Esophagus (tissue), 2 donors: ENCODE measurements at regions not wholly inside any gene's neighbourhood (a gene's known extent, or its start where the extent isn't known, plus 50 kb on each side); places are given as distances from the start of the nearest gene placed in this dataset.

ENCODE experiments used
- H3K27ac ChIP-seq, 2 donors: one replicate each; pipeline ENCODE4 v1.5.1; 2013; ENCODE audit warnings: low read depth in 2 of 2, mild to moderate bottlenecking in 2 of 2, inconsistent platforms in 1 of 2, low read length in 1 of 2, moderate library complexity in 1 of 2
- H3K27me3 ChIP-seq, 2 donors: one replicate each; pipeline ENCODE4 v1.6.1; 2013; ENCODE audit warnings: low read length in 2 of 2, control low read depth in 1 of 2, mild to moderate bottlenecking in 1 of 2; ENCODE audit not compliant: insufficient read depth in 2 of 2, control insufficient read depth in 1 of 2
- H3K36me3 ChIP-seq, 2 donors: one replicate each; pipeline ENCODE4 v1.6.1; 2013; ENCODE audit warnings: low read length in 1 of 2; ENCODE audit not compliant: control insufficient read depth in 2 of 2, insufficient read depth in 2 of 2
- H3K4me1 ChIP-seq, 2 donors: one replicate each; pipeline ENCODE4 v1.6.1; 2013; ENCODE audit warnings: low read length in 1 of 2; ENCODE audit not compliant: control insufficient read depth in 2 of 2, insufficient read depth in 2 of 2
- H3K4me3 ChIP-seq, 2 donors: one replicate each; pipeline ENCODE4 v1.5.1; 2013; ENCODE audit warnings: low read length in 2 of 2, mild to moderate bottlenecking in 2 of 2, low read depth in 1 of 2, moderate library complexity in 1 of 2
- H3K9me3 ChIP-seq, 2 donors: one replicate each; pipeline ENCODE4 v1.6.1; 2013; ENCODE audit warnings: mild to moderate bottlenecking in 2 of 2, low read depth in 1 of 2, low read length in 1 of 2, moderate library complexity in 1 of 2; ENCODE audit not compliant: control insufficient read depth in 2 of 2, insufficient read depth in 1 of 2
- WGBS, 2 donors: extraction: QIAGEN DNeasy Blood & Tissue Kit; methylation state at CpG; one replicate each; pipeline ENCODE4 v1.1.7; 2013; 5-methylcytosine and 5-hydroxymethylcytosine counted together
- donor health status: healthy with polysubstance abuse.
- donor health status: Bipolar disorder and iron deficiency.

DNA sequence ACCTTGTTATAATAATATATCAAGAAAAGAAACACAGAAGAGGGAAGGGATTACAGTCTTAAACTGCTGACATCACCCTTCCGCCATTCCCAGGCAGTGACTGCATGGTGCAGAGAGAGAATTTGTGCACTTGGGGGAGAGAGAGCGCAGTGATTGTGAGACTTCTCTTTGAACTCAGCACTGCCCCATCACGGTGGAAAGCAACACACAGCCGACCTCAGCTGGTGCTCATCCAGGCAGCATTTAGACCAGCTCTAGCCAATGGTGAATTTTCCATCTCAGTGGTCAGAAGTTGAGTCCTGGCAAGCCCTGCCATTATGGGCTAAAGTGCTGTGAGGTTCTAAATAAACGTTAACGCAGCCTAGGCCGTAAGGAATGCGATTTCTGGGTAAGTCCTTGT is 1681.5 kb downstream of the EFNB2 start:
- Histone ChIP-seq H3K27me3 (no peaks in the 10 kb centered on the region), H3K9me3 (no peaks in the 10 kb centered on the region), H3K4me1 (no peaks in the 10 kb centered on the region), H3K4me3 (no peak overlapping the region), H3K27ac (no peak overlapping the region), H3K36me3 (no peaks in the 10 kb centered on the region)
- WGBS, 2 donors: 82 to 83% methylated on average over 8 of the region's 8 CpGs

DNA sequence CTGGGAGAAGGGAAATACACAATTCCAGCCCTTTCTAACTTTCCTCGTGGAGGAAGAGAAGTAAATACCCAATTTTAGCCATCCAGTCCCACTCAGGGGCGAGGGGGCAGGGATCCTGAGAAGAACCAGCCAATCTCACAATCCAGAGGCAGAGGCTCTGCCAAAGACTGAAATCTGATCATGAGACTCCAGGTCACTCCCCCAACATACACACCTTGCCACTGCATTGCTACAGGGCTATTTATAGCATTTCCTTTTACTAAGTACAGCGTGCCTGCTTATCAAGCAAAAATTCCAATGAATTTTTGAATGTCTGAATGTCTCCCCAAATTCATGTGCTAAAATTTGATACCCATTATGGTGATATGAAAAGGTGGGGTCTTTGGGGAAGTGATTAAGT is 1687.5 kb downstream of the EFNB2 start:
- 48 to 53% methylated on average over 3 of the region's 3 CpGs for WGBS, 2 donors
- H3K36me3 ChIP-seq: no peaks in the 10 kb centered on the region
- H3K4me3 ChIP-seq: no peak overlapping the region
- H3K4me1 ChIP-seq: no peaks in the 10 kb centered on the region
- H3K27ac ChIP-seq: no peak overlapping the region
- no peaks in the 10 kb centered on the region for H3K27me3 ChIP-seq
- H3K9me3 ChIP-seq: no peaks in the 10 kb centered on the region

DNA sequence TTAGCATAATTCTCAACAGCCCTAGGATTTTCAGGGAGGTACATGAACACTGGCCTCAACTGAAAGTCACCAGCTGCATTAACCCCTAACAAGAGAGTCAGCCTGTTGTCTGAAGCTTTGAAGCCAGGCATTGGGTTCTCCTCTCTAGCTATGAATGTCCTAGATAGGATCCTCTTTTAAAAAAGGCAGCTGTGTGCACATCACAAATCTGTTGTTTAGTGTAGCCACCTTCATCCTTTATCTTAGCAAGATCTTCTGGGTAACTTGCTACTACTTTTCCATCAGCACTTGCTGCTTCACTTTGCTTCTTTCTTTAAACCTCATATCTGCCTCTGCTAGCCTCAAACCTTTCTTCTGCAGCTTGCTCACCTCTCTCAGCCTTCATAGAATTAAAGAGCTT is 1692.1 kb downstream of the EFNB2 start:
- Histone ChIP-seq H3K9me3 (no peaks in the 10 kb centered on the region), H3K4me1 (no peaks in the 10 kb centered on the region), H3K27me3 (no peaks in the 10 kb centered on the region), H3K27ac (no peak overlapping the region), H3K36me3 (no peaks in the 10 kb centered on the region), H3K4me3 (no peak overlapping the region)

DNA sequence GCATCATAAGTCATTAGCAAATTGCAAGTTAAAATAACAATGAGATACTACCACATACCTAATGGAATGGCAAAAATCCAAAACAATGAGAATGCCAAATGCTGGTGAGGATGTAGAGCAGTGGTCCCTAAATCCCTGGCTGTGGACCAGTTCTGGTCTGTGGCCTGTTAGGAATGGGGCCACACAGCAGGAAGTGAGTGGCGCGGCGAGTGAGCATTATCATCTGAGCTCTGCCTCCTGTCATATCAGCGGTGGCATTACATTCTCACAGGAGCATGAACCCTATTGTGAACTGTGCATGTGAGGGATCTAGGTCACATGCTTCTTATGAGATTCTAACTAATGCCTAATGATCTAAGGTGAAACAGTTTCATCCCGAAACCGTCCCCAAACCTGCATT is 1694.4 kb downstream of the EFNB2 start:
- Histone ChIP-seq H3K27ac (no peak overlapping the region), H3K4me1 (no peaks in the 10 kb centered on the region), H3K36me3 (no peaks in the 10 kb centered on the region), H3K4me3 (no peak overlapping the region), H3K27me3 (no peaks in the 10 kb centered on the region), H3K9me3 (no peaks in the 10 kb centered on the region)
- 93% methylated on average over 6 of the region's 6 CpGs for WGBS, 2 donors

DNA sequence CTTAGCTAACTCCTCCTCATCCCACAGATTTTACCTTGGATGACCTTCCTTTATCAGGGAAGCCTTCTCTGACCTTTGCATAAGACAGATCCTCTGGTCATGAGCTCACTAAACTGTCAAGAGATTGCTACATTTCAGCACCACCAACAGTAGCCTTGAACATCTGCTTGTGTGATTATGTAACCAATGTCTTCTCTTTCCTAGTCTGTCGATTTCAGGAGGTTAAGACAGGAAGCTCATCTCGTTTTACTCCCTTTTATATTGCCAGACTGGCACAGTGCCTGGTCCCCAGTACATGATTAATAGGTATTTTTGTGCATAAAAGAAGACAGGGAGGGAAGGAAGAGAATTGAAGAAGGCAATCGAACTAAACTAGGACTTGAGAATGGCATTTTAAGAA is 1697.7 kb downstream of the EFNB2 start:
- Histone ChIP-seq H3K4me3 (no peak overlapping the region), H3K27ac (no peak overlapping the region), H3K9me3 (no peaks in the 10 kb centered on the region), H3K27me3 (no peaks in the 10 kb centered on the region), H3K36me3 (no peaks in the 10 kb centered on the region), H3K4me1 (no peaks in the 10 kb centered on the region)
- WGBS, 2 donors: 20 to 22% methylated on average over 3 of the region's 3 CpGs

DNA sequence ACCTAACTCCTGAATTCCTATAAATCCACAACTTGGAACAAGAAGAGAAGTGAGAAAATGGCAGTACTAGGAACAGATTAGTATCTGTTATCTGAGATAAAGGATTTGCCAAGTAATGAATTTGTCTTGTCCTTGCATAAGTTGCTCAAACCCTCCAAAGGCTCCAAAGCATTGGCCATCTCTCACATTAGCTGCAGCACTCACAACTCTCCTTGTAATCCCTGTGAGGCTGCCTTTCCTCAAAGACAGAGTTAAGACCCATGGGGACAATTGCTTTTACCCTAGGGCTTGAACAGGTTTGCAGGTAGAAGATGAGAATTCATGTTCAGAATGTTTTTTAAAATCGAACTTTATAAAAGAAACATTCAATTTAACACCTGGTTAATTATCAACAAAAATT is 1702.2 kb downstream of the EFNB2 start:
- H3K27me3 ChIP-seq: no peaks in the 10 kb centered on the region
- no peaks in the 10 kb centered on the region for H3K36me3 ChIP-seq
- no peaks in the 10 kb centered on the region for H3K4me1 ChIP-seq
- H3K27ac ChIP-seq: no peak overlapping the region
- WGBS, 2 donors: 78% methylated on average over 1 of the region's 1 CpG
- H3K4me3 ChIP-seq: no peak overlapping the region
- H3K9me3 ChIP-seq: no peaks in the 10 kb centered on the region

DNA sequence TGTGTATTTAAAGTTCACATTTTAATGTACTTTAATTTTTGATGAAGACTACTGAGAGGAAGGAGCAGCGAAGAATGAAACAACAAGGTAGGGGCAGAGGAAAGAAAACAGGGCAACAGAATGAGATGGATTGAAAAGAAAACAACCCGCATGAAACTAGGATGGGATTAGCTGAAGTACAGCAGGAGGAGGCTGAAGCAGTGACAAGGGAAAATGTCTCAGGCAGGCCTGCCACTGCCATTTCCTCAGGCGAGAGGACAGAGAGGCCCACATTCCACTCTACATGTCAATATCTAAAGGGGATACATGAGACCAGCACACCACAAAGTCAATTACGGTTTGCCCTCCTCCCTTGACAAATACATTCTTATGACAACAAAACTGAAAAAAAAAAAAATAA is 1703.2 kb downstream of the EFNB2 start:
- WGBS, 2 donors: 65 to 70% methylated on average over 4 of the region's 4 CpGs
- no peaks in the 10 kb centered on the region for H3K4me1 ChIP-seq
- H3K27me3 ChIP-seq: no peaks in the 10 kb centered on the region
- H3K4me3 ChIP-seq: no peak overlapping the region
- H3K27ac ChIP-seq: no peak overlapping the region
- no peaks in the 10 kb centered on the region for H3K9me3 ChIP-seq
- H3K36me3 ChIP-seq: no peaks in the 10 kb centered on the region

DNA sequence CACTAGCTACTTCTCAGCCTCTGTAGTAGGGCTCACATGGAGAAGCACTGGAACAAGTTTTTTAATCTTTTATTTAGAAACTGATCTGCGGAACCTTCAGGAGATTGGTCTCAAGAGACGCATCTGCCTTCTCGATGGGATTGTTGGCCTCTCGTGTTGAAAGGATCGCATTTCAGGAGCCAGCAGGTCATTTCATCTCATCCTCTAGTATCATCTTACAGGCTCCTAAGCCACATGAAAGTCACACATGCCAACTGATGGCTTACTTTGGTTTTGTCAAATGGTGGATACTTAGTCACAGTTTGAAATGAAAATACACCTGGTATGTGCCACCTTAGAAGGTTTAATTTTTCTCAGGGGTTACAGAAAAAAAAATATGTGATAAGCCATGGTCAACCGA is 1703.6 kb downstream of the EFNB2 start:
- Histone ChIP-seq H3K9me3 (no peaks in the 10 kb centered on the region), H3K4me1 (no peaks in the 10 kb centered on the region), H3K36me3 (no peaks in the 10 kb centered on the region), H3K27me3 (no peaks in the 10 kb centered on the region), H3K4me3 (no peak overlapping the region), H3K27ac (no peak overlapping the region)
- WGBS, 2 donors: 79 to 82% methylated on average over 6 of the region's 6 CpGs

DNA sequence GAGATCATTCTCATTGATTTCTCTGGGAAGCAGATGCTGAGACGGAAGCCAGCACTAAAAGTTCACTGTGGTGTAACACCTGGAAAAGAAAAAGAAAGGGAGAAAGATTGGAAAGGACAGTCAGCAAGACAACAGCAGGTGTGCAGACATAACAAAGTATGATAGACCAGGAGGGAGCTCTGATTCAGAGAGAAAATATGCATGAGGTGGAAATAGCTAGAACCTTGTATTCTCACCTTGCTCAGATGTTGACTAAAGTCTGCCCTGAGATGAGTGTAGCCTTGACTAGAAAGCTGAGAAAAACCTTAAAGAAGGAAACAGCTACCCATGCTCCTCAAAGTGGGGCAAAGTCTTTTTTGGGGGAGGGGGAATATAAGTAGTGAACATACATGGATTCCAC is 1711.8 kb downstream of the EFNB2 start:
- Histone ChIP-seq H3K36me3 (no peaks in the 10 kb centered on the region), H3K27me3 (no peaks in the 10 kb centered on the region), H3K4me3 (no peak overlapping the region), H3K9me3 (no peaks in the 10 kb centered on the region), H3K27ac (no peak overlapping the region), H3K4me1 (no peaks in the 10 kb centered on the region)
- WGBS, 2 donors: 77 to 87% methylated on average over 1 of the region's 1 CpG

DNA sequence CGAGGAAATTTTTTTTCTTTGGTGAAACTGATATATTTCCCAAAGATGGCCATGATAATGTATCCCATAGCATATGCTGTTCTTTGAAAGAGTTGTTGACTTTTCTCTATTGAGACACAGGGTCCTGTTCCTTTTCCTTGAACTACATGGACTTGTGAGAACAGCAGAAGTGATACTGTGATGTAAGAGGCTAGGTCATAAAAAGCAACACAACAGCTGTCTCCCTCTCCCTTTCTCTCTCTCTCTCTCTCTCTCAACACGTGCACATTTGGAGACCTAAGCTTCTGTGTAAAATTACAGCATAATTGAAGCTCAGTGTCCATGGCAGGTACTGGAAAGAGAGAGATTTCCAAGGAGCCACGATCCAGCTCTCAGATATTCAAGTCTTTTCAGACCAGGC is 1712.4 kb downstream of the EFNB2 start:
- 37 to 40% methylated on average over 3 of the region's 3 CpGs for WGBS, 2 donors
- H3K27me3 ChIP-seq: no peaks in the 10 kb centered on the region
- H3K27ac ChIP-seq: no peak overlapping the region
- no peaks in the 10 kb centered on the region for H3K36me3 ChIP-seq
- no peaks in the 10 kb centered on the region for H3K9me3 ChIP-seq
- no peaks in the 10 kb centered on the region for H3K4me1 ChIP-seq
- no peak overlapping the region for H3K4me3 ChIP-seq
